Panc1 (cell line): ENCODE measurements at regions not wholly inside any gene's neighbourhood (a gene's known extent, or its start where the extent isn't known, plus 50 kb on each side); places are given as distances from the start of the nearest gene placed in this dataset.

Experiments used
- SIN3A ChIP-seq: IDR thresholded peaks from 2 replicates; pipeline ENCODE4 v1.6.1; 2012; ENCODE audit warnings: low read depth, mild to moderate bottlenecking, low read length, moderate library complexity, borderline replicate concordance; ENCODE audit not compliant: insufficient read depth
- TF ChIP-seq, protein P1 (sequence below): fragments of 450-650 bp; IDR thresholded peaks from 2 replicates; pipeline ENCODE4 v1.5.1; 2017; ENCODE audit warnings: mild to moderate bottlenecking

- TF ChIP-seq, protein P1, sequence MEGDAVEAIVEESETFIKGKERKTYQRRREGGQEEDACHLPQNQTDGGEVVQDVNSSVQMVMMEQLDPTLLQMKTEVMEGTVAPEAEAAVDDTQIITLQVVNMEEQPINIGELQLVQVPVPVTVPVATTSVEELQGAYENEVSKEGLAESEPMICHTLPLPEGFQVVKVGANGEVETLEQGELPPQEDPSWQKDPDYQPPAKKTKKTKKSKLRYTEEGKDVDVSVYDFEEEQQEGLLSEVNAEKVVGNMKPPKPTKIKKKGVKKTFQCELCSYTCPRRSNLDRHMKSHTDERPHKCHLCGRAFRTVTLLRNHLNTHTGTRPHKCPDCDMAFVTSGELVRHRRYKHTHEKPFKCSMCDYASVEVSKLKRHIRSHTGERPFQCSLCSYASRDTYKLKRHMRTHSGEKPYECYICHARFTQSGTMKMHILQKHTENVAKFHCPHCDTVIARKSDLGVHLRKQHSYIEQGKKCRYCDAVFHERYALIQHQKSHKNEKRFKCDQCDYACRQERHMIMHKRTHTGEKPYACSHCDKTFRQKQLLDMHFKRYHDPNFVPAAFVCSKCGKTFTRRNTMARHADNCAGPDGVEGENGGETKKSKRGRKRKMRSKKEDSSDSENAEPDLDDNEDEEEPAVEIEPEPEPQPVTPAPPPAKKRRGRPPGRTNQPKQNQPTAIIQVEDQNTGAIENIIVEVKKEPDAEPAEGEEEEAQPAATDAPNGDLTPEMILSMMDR = no peak
- no peak for TF ChIP-seq SIN3A
Observed at GRCh38 chr7:17020250-17020649, 138.5 kb upstream of the AGR3 start.
